ENCODE measurements at regions not wholly inside any gene's neighbourhood (a gene's known extent, or its start where the extent isn't known, plus 50 kb on each side); places are given as distances from the start of the nearest gene placed in this dataset.
A peak's percentile ranks its signal among the peaks of the same experiment; 100 is the strongest.

DNA sequence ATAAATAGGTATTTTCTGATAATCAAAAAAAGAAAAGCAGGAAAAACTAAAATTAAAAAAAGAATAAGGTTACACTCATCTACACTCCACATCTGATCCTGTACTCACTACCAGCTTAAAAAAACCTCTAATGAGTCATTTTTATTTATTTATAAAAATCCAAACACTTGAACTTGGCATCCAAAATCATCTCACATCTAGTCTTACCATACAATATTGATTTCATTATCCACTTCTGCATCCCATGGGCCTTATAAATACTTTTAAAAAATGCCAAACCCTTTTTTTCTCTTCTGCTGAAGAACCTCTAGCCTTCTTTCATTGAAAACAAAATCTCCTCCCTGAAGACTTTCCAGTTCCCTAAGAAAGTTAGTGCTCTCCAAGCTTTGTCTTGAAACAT is 109.7 kb downstream of the TMTC3 start:
- ATAC-seq (no peak), DNase-seq (ENCODE audit: low spot score) (no peak)

DNA sequence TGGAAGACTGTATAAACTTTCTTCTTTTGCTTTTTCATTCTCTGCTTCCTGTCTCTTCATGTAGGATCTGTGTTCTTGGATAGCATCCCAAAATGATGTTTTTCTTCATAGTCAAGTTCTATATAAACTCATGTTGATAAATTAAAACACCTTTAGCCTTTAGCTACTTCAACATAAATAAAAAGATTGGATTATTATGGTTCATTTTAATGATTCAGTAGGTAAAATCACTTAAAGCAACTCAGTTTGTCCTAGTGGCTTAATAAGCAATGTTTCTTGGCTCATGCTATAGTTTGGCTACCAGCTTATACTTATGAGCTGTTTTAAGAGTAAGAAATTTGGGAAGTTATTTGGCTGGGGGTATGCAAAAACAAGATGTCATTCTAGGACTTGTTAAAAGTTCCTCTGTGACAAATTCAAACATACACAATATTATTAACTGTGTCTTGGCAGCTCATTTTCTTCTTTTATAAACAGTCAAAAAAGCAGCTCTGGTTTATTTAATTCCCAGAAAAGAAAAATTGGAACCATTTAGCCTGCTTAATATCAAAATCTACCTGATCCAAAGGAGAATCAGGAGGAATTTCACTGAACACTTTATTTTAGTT is 111.4 kb downstream of the TMTC3 start:
- no peak for ATAC-seq
- no peak for DNase-seq (ENCODE audit: low spot score)

DNA sequence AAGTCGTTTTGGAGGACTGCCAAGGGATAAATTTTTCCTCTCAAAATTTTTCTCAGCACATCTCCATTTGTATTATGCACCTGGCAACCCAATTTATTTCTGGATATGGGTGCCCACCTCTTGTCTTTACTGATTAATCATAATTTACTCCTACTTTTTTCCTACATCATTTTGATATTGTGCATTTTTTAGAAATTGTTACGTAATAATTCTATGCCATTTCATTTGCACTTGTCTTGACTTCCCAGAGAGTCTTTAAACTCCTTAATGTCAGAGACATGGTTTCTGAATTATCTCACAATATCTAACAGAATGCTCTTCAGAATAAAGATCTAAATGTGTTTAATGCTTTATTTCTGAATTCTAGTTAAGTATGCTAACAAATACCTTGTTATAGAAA is 113.1 kb downstream of the TMTC3 start:
- ATAC-seq (no peak), DNase-seq (ENCODE audit: low spot score) (no peak)

DNA sequence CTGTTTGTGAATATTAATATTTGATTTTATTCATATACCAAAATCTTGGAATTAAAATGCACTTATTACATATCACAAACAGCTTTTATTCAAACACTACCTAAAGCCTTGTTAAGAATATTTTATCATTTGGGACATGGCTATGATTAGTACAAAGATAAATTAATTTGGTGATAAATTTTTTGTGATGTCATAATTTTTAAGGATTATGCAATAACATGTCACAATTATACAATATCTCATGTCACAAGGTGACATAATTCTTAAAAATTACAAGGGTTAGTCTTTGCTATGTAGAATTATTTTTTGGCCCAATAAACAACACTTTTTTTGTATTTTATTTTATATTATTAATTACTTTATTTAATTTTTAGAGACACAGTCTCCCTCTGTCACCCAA is 113.7 kb downstream of the TMTC3 start:
- DNase-seq (ENCODE audit: low spot score), result no peak
- ATAC-seq, result no peak

DNA sequence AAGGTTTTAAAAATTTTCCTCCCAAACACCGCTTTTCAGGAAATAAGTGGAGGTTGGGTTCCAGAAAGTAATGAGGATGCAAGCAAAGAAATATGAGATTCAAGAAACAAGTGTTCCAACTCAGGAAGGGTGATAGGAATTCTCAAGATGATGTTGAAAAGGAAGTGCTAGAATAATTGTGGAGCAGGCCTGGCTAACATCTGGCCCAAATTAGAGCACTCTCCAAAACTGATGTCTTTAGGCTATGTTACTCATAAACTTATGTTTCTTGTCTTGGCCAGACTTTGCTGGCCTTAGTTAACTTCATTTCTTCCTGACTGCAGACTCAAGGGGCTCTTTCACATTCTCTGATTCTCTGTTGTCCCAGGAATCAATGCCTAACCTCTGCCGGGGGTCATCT is 116.3 kb downstream of the TMTC3 start:
- no peak for ATAC-seq

DNA sequence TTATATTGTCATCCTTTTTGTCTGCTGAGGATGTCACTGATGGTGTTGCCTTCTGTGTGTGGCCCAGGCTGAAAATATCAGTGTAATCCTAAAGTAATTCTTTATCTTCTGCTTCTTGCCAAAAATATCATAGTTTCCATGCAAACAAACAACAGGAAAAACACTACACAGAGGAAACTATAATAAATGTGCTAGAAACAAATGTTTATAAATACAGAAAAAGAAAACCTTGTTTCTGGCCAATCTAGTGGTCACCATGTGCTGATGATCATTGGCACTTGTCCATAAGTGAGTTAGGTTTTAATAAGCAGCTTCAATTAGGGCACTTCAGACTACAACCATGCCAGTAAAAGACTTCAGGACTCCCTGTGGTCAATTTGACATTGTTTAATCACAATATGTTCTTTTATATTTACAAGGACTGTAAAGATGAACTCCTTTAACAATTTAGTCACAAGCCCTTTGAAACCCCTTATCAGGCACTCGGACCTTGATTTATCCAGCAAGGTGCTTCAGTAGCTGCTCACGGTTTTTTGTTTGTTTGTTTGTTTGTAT is 124.8 kb downstream of the TMTC3 start:
- DNase-seq (ENCODE audit: low spot score) (no peak), ATAC-seq (no peak)

More for the DNA sequence above, 116.3 kb downstream of the TMTC3 start:
- no peak for DNase-seq (ENCODE audit: low spot score)

DNA sequence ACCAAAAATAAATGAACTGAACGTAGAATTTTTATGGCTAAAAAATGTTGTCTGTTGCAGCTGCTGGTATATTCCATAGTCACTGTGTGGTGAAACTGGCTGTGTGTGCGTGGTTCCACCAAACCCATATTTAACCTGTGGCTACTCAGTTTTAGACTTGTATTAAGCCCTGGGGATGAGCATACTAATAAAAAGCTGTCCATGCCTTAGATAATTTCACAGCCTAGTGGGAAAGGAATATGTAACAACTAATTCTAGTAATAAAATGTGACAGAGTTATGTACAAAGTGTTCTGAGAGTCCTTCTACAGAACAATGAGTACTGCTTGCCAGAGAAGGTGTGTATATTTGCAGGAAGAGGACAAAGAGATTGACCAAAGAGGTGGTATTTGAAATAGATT is 125.5 kb downstream of the TMTC3 start:
- ATAC-seq (no peak), DNase-seq (ENCODE audit: low spot score) (no peak)

DNA sequence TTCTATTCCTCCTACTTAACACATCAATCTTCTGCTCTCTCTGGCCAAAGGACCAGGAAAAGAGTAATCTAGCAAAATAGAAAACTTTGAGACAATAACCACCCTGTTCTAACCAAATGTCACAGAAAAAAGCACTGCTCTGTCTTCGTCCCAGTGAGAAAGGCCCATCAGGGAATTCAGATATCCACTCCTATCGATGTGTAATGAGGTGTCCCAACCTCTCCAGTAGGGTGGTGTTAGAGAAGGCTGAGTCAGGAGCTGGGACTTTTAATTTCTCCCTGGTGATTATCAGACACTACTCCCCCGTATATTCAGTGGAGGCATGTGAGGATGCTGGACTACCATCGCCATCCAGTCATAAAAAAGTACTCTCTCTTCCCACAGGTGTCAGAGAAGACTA is 130.3 kb downstream of the TMTC3 start:
- ATAC-seq (no peak), DNase-seq (ENCODE audit: low spot score) (no peak)

DNA sequence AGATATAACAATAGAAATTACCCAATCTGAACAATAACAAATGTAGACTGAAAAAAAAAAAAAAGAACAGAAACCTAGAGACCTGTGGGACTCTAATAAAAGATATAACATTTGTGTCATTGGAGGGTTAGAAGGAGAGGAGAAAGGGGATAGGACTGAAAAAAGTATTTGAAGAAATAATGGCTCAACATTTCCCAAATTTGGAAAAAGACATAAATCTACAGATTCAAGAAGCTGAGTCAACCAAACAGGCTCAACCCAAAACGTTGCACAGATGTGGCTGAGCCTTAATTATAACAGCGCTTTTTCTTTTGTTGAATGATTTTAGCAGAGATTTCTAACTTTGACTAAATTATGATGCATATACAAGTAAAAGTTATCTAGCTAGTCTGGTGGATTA is 131.3 kb downstream of the TMTC3 start:
- ATAC-seq (no peak), DNase-seq (ENCODE audit: low spot score) (no peak)

DNA sequence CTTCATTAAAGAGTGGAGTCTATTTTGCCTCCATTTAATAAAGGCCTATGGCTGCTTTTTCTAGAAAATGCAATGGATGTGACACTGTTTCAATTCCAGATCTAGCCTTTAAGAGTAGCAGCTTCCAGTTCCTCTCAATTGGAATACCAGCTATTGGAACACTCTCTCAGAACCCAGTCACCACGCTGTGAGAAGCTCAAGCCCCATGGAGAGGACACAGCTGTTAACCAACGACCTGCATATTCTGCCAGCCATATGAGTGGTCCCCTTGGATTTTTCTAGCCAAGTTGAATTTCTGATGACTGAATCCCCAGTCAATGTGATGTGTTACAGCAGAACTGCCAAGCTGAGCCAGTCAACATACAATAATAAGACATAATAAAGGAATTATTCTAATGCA is 131.8 kb downstream of the TMTC3 start:
- no peak for ATAC-seq
- DNase-seq (ENCODE audit: low spot score), result no peak

DNA sequence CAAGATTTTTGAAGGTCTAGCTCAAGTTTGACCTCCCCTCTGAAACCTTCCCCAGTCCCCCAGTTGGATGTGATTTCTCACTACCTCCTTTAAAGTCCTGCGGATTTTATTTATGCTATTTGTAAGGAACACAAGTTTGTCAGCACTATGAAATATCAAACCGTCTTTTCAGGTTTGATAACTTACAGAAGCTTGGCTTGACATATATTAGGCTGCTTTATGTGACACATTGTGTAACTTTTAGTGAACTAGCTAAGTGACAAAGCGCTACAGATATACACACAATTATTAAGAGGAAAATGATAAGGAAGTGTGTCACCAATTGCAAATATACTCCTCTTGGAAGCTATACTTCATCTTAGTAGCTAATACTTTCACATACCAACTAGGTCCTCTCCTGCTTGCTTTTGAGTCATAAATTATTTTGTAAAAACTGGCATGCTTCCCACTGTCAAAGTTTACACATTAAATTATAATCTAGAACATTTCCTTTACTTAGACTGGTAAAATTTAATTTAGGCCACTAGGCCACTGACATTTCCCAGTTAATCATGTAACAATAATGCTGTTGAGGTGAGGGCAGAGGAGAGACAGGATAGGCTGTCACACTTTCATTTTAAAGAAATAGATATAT is 149.5 kb downstream of the TMTC3 start:
- ATAC-seq, result no peak
- no peak for DNase-seq (ENCODE audit: low spot score)

DNA sequence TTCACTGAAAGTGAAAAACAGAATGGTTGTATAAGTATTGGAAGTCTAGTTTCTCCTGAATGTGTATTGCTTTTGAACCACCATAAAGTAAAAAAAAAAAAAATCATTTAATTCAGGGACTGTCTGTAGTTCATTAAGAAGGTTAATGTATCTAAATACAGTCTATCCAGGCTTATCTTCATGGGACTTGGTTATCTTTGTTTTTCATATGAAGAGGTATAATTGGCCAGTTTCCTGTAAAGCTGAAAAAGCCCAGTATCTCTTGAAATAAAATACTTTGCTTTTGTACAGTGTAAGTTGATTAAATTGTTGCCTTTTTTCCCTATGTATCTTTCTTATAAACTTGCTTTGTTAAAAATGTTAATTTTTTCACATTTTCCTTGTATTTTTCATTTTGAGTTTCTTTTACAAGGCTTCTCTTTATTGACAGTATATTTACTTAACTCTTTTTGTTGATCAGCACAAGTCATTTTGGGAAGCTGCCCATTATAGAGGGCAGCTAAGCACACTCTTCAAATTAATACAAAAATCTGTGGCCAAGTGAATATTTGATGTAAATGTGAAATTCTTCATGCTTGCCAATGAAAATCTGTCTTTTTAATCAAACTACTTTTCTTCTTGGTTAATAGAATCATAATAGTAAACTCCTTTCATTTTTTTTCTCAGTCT is 156.0 kb downstream of the TMTC3 start:
- DNase-seq (ENCODE audit: low spot score) (no peak), ATAC-seq (no peak)

DNA sequence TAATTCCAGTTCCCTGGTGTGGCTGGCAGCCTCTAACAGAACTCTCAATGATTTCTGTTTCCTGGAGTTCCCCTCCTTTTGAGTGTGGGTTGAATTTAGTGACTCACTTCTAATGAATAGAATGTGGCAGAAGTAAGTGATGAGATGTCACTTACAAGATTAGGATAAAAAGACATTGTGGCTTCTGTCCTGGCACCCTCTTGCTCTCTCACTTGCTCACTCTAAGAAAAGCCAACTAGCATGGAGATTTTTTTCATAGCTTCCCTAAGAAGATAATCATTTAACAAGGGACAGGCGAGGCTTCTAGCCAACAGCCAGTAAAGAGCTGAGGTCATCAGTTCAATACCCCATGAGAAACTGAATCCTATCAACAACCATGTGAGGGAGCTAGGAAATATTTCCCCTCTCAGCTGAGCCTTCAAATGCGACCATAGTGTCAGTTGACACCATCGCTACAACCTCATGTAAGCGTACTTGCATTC is 156.7 kb downstream of the TMTC3 start:
- DNase-seq (ENCODE audit: low spot score) (no peak), ATAC-seq (no peak)

DNA sequence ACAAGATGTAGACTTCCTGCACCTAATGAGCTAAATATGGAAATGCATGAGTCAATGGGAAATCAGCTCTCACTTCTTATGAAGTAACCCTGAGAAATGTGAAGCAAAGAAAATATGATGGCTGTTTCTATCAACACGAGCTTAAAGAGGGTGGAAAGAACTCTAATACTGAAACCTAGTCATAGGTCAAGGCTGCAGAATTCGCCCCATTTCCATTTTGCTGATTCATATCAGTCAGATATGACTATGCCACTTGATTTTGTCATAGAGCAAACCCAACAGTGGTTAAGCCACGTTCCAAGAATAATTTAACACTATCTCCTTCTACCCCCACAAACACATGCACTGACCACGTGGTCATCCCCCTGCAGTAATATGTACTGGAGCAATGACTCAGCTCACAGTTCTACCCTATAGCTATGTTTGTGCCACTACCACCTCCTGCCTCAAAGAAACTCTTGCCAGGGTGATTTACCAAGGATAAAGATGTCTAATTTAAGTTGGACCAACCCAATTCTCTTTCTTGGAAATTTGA is 157.5 kb downstream of the TMTC3 start:
- no peak for ATAC-seq
- DNase-seq (ENCODE audit: low spot score), result no peak

DNA sequence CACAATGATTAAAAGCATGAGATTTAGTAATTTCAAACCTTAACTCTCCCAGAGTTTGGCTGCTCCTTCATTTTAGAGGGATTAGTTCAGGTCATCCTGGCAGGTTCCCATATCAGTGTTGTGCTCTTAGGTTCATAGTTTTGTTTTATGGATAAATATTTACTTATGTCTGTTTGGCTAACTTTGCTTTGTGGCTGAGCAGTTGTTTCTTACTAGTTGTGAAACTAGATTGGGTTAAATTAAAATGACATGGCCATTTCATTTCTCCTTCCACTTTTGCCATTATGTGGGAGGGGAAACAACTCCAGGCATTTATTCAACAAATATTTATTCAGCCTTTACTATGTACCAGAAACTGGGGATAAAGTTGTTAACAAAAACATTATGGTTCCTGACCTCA is 158.8 kb downstream of the TMTC3 start:
- ATAC-seq, result peak; percentile 91
- peak; percentile 48 for DNase-seq (ENCODE audit: low spot score)

DNA sequence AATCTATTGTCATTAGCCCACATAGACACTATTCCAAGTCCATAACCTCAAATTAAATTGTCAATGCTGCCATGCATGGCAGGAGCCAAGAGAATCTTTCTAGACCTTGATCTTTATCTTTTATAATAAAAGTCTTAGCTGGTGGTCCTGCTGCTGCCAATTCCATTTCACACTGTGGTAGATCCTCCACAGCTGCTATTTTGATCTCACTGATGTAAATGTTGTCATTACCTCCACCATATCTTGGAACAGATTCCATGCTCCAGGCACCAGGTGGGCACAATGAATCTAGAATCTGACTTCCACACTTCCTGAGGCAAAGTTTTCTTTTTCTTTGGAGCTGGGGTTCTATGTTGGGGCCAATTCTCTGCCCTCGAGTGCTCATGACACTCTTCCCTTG is 161.2 kb downstream of the TMTC3 start:
- DNase-seq (ENCODE audit: low spot score) (no peak), ATAC-seq (no peak)

DNA sequence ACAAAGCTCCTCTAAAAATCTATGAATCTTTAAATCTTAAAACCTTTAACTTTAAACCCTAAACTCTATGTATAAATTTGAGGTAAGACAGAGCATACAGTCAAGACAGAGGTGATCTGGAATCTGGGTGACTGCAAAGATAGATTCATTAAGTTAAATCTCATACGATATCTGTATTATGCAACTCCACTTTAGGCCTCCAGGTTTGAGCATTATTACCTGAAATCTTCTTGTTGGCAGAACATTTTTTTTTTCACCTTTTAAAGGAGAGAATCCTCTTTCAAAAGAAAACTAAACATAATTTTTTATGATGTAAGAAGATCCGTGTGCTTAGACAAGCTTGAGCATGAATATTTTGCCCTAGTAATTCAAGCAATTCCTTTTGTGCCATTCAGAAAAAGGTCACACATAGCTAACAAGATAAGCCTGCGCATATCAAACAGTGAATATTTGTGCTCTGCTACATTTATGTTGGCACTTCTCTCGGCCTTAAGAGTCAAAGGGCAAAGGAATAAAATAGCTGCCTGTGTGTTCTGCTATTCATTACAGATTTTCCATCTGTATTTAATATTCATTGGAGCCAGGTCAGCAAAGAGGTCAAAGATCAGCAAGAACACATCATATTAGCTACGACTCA is 163.3 kb downstream of the TMTC3 start:
- ATAC-seq (peak; percentile 86), DNase-seq (ENCODE audit: low spot score) (no peak)

DNA sequence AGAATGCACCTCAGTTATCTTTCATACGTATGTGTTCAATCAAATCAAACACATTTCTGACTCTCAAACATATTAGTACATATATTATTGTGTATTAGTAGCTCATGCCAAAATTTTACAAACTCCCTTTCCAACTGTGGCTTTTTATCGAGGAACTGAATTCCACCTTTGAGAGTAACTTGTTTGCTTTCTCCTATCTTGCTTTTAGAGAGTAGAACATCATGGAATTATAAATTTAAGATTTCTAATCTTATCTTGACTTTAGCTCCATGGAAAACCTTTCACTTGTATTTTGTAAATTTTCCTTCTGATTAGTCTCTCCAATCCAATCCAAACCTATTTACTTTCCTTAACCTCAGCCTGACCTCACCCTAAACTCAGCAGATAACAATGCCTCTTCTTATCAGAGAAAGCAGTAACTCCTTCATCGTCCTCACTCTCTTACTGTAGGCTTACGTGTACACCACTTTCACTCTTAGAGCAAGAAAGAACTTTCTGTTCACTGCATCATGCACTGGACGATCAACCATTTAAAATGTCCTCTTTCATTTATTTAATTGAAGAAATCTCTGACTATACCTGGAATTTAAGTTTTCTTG is 164.5 kb downstream of the TMTC3 start:
- no peak for DNase-seq (ENCODE audit: low spot score)
- ATAC-seq, result no peak

DNA sequence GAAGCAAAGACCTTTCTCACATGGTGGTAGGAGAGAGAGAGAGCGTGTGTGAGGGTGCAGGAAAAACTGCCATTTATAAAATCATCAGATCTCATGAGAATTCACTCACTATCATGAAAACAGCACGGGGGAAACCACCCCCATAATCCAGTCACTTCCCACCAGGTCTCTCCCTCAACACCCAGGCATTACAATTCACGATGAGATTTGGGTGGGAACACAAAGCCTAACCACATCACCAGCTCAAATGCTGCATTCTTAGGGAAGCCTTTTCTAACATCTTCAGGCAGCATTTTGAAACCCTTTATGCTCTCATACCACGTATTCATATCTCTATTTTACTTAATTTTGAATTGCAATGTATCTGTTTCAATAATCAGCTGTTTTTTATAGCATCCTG is 165.9 kb downstream of the TMTC3 start:
- no peak for ATAC-seq
- no peak for DNase-seq (ENCODE audit: low spot score)

DNA sequence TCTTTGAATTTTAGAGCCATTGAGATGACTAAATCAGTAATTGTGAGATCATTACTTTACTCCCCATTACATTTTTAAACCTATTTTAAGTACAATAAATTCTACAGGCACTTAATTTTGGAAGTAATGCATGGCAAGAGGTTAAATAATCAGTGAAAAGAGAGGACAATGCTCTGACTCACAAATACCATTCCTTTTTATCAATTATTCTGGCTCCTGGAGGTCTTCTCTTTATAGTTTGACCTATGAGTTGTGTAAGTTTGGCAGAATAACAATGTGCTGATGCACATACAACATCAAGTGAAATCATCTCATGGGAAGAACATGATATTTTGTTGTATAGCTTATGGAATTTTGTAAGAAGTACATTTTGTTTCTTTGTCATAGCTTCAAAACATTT is 166.7 kb downstream of the TMTC3 start:
- ATAC-seq (no peak), DNase-seq (ENCODE audit: low spot score) (no peak)

DNA sequence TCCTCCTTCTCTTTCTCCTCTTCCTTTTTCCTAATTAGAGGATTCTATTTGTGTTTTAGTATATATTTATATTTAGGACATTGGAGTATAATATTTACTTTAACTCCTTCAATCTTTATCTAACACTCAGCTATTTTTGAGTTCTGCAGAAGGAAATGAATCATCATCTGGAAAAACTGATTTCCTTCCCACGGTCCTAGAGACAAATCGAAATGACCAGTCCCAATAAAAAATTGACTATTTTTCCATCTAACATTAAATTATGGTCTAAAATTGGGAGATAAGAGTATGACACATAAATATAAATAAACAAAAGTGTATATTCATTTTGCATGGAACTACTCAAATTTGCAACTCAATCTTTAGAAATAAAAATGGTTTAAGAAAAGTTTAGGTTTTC is 167.4 kb downstream of the TMTC3 start:
- ATAC-seq (no peak), DNase-seq (ENCODE audit: low spot score) (no peak)

Data from left lobe of liver (tissue), 2 donors.